ENCODE measurements at regions not wholly inside any gene's neighbourhood (a gene's known extent, or its start where the extent isn't known, plus 50 kb on each side); places are given as distances from the start of the nearest gene placed in this dataset.

DNA sequence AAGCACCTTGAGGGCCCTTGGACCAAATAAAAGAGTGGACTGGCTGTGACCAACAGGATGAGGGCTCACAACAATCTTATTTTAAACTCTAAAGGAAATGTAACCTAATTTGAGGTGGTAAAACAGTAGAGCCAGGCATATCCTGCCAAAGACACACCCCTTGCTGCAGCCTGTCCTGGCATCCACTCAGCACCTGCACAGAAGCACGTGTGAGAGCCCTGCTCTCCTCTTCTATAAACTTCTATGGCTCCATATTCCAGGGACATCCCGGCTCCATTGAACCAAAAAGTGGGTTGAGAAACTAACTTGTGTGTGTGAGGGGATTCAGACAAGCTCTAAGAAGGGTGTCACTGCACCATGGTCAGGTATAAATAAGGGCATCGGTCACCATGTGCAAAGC lies 190.9 kb upstream of the CHRNA7 start:
- no peak overlapping the region for H3K4me3 ChIP-seq (ENCODE audit: low read depth, low read length)
- DNase-seq (ENCODE audit: low read depth), result no peak
- TF ChIP-seq, protein P1, sequence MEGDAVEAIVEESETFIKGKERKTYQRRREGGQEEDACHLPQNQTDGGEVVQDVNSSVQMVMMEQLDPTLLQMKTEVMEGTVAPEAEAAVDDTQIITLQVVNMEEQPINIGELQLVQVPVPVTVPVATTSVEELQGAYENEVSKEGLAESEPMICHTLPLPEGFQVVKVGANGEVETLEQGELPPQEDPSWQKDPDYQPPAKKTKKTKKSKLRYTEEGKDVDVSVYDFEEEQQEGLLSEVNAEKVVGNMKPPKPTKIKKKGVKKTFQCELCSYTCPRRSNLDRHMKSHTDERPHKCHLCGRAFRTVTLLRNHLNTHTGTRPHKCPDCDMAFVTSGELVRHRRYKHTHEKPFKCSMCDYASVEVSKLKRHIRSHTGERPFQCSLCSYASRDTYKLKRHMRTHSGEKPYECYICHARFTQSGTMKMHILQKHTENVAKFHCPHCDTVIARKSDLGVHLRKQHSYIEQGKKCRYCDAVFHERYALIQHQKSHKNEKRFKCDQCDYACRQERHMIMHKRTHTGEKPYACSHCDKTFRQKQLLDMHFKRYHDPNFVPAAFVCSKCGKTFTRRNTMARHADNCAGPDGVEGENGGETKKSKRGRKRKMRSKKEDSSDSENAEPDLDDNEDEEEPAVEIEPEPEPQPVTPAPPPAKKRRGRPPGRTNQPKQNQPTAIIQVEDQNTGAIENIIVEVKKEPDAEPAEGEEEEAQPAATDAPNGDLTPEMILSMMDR (IDR thresholded peaks at IDR 0.05; ENCODE audit: insufficient read depth, low read depth, low read length, missing control alignments), result no peak

DNA sequence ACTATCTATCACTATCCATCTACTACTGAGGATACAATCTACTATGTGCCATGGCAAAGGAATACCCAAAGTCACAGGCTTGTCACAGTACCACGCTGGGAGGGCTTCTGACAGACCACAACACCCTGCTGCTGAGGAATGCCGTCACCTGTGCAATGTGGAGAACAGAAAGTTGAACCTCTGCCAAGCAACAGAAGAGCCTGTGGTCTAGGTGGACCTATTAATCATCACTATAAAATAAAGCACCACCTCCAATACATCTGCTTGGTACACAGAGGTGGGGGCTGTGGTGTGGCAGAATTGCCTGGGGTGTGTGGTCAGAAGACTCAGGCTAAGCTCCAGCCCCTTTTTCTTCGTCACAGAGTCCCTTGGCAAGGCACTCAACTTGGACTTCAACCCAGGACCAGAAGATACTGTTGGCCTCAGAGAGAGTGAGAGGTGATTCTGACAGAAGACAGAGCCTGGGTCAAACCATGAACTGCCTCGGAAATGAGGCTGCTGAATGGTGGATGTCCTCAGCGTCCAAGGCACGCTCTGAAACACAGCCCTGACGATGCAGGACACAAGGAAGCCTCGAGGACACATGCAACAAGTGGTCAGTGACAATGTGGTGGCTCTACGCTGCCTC lies 189.4 kb upstream of the CHRNA7 start:
- DNase-seq (ENCODE audit: low read depth), result peak; percentile 12
- TF ChIP-seq, protein P1 (IDR thresholded peaks at IDR 0.05; ENCODE audit: insufficient read depth, low read depth, low read length, missing control alignments), result no peak

DNA sequence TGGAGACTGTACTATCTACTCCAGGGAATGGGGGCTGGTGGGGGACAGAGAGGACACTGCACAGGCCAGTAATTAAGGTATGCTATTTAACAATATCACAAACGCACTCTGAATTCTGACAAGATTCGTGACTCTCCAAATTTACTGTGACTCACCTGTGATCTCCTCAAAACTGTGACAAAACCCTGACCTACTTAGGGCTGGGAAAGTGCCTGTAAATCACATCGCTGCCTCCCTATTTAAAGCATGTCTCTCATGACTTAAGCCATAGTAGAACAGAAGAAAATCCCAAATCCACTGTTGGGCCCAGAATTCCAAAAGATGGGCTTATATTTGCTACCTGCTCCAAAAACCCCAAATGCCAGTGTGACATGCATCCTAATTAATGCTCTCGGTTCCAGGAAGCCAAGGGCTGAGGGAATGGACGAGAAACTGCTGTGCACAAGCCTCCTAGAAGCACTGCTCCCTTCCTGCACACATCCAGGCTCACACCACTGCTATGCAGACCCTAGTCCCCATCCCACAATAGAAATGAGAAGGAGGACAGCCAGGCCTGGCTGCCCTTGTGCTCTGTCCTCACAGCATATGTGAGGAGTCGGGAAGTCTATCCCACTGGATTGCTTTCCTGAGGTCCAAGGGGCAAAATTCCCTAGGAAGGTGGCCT lies 187.7 kb upstream of the CHRNA7 start:
- TF ChIP-seq, protein P1 (IDR thresholded peaks at IDR 0.05; ENCODE audit: insufficient read depth, low read depth, low read length, missing control alignments), result no peak
- no peak for DNase-seq (ENCODE audit: low read depth)
- H3K4me3 ChIP-seq (ENCODE audit: low read depth, low read length), result no peak overlapping the region

More for the DNA sequence above, 189.4 kb upstream of the CHRNA7 start:
- no peak overlapping the region for H3K4me3 ChIP-seq (ENCODE audit: low read depth, low read length)

DNA sequence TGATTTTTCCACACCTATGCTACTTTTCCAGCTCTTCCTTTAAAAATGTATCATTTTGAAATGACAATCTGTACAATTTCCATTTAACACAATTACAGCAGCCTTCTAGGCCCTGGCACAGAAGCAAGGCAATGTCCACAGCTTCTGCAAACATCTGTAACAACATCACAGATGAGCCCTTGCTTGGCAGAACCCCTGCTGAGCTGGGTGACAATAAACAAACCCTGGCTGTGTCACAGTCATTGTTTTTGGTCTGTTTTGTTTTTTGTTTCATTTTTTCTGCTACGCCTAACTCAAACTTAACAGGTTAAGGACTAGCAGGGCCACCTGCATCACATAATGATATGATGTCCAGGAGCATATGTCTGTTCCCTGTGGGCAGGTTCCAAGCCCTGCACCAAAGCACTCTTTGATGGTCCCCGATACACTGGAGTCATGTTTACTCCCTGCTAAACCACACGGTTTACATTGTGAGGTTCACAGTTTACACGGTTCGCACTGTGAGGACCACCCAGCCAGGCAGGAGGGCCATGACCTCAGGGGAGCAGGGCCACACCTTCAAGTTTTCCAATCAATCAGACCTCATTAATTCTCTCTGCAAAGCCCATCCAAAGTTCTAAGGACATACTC lies 186.8 kb upstream of the CHRNA7 start:
- TF ChIP-seq, protein P1 (IDR thresholded peaks at IDR 0.05; ENCODE audit: insufficient read depth, low read depth, low read length, missing control alignments), result no peak
- H3K4me3 ChIP-seq (ENCODE audit: low read depth, low read length), result no peak overlapping the region
- no peak for DNase-seq (ENCODE audit: low read depth)

DNA sequence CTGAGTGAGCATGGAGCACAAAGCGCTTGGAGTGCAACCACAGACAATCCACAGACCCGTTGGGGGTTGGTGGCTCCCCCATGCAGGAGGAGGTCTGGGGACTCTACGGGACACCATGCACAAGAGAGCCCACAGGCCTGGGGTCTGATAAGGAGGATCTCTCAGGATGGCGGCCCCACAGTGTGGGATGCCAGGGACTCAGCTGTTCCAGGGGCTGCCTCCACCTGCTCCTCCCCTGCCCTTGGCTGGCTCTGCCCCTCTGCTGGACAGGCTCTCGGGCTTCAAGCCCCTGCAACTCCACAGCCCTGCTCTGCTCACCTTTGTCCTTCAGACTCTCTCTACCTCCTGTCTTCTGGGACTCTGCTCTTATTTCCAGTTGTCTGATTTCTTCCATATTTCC lies 184.5 kb upstream of the CHRNA7 start:
- DNase-seq (ENCODE audit: low read depth), result no peak
- H3K4me3 ChIP-seq (ENCODE audit: low read depth, low read length), result no peak overlapping the region
- TF ChIP-seq, protein P1 (IDR thresholded peaks at IDR 0.05; ENCODE audit: insufficient read depth, low read depth, low read length, missing control alignments), result no peak

DNA sequence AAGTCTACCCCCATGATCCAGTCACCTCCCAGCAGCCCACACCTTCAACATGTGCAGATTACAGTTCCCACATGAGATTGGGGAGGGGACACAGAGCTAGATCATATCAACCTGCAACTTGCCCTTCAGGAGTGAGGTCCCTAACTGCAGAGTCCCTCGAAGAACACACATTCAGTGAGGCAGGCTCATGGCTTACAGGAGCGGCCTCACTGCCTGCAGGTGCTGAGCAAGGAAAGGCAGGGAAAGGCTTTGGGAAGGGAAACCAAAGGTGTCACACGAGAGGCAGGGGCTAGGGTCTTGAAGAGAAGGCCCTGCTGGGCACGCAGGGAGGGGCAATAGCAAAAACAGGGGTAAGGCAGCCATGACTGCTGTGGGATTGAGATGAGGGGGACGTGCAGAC lies 182.4 kb upstream of the CHRNA7 start:
- DNase-seq (ENCODE audit: low read depth), result no peak
- H3K4me3 ChIP-seq (ENCODE audit: low read depth, low read length), result no peak overlapping the region
- TF ChIP-seq, protein P1 (IDR thresholded peaks at IDR 0.05; ENCODE audit: insufficient read depth, low read depth, low read length, missing control alignments), result no peak
